ENCODE measurements at regions not wholly inside any gene's neighbourhood (a gene's known extent, or its start where the extent isn't known, plus 50 kb on each side); places are given as distances from the start of the nearest gene placed in this dataset.

- TF ChIP-seq, protein P1, sequence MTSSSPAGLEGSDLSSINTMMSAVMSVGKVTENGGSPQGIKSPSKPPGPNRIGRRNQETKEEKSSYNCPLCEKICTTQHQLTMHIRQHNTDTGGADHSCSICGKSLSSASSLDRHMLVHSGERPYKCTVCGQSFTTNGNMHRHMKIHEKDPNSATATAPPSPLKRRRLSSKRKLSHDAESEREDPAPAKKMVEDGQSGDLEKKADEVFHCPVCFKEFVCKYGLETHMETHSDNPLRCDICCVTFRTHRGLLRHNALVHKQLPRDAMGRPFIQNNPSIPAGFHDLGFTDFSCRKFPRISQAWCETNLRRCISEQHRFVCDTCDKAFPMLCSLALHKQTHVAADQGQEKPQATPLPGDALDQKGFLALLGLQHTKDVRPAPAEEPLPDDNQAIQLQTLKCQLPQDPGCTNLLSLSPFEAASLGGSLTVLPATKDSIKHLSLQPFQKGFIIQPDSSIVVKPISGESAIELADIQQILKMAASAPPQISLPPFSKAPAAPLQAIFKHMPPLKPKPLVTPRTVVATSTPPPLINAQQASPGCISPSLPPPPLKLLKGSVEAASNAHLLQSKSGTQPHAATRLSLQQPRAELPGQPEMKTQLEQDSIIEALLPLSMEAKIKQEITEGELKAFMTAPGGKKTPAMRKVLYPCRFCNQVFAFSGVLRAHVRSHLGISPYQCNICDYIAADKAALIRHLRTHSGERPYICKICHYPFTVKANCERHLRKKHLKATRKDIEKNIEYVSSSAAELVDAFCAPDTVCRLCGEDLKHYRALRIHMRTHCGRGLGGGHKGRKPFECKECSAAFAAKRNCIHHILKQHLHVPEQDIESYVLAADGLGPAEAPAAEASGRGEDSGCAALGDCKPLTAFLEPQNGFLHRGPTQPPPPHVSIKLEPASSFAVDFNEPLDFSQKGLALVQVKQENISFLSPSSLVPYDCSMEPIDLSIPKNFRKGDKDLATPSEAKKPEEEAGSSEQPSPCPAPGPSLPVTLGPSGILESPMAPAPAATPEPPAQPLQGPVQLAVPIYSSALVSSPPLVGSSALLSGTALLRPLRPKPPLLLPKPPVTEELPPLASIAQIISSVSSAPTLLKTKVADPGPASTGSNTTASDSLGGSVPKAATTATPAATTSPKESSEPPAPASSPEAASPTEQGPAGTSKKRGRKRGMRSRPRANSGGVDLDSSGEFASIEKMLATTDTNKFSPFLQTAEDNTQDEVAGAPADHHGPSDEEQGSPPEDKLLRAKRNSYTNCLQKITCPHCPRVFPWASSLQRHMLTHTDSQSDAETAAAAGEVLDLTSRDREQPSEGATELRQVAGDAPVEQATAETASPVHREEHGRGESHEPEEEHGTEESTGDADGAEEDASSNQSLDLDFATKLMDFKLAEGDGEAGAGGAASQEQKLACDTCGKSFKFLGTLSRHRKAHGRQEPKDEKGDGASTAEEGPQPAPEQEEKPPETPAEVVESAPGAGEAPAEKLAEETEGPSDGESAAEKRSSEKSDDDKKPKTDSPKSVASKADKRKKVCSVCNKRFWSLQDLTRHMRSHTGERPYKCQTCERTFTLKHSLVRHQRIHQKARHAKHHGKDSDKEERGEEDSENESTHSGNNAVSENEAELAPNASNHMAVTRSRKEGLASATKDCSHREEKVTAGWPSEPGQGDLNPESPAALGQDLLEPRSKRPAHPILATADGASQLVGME (CRISPR knock-in tag; IDR thresholded peaks at IDR 0.05): no peak
- TF ChIP-seq, protein P2, sequence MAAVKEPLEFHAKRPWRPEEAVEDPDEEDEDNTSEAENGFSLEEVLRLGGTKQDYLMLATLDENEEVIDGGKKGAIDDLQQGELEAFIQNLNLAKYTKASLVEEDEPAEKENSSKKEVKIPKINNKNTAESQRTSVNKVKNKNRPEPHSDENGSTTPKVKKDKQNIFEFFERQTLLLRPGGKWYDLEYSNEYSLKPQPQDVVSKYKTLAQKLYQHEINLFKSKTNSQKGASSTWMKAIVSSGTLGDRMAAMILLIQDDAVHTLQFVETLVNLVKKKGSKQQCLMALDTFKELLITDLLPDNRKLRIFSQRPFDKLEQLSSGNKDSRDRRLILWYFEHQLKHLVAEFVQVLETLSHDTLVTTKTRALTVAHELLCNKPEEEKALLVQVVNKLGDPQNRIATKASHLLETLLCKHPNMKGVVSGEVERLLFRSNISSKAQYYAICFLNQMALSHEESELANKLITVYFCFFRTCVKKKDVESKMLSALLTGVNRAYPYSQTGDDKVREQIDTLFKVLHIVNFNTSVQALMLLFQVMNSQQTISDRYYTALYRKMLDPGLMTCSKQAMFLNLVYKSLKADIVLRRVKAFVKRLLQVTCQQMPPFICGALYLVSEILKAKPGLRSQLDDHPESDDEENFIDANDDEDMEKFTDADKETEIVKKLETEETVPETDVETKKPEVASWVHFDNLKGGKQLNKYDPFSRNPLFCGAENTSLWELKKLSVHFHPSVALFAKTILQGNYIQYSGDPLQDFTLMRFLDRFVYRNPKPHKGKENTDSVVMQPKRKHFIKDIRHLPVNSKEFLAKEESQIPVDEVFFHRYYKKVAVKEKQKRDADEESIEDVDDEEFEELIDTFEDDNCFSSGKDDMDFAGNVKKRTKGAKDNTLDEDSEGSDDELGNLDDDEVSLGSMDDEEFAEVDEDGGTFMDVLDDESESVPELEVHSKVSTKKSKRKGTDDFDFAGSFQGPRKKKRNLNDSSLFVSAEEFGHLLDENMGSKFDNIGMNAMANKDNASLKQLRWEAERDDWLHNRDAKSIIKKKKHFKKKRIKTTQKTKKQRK (IDR thresholded peaks at IDR 0.05; ENCODE audit: borderline replicate concordance, low read depth, low read length): no peak
- TF ChIP-seq MAFF (IDR thresholded peaks at IDR 0.05; ENCODE audit: low read length): peak; percentile 89
- TF ChIP-seq ZNF408 (CRISPR knock-in tag; IDR thresholded peaks at IDR 0.05; ENCODE audit: low read depth): no peak
- TF ChIP-seq CTCFL (IDR thresholded peaks at IDR 0.05; ENCODE audit: borderline replicate concordance, insufficient read depth, low read depth, low read length, poor library complexity, severe bottlenecking): no peak
- TF ChIP-seq HCFC1 (IDR thresholded peaks at IDR 0.05; ENCODE audit: low read depth, low read length): no peak
- TF ChIP-seq HDAC2 (IDR thresholded peaks at IDR 0.05): no peak
- TF ChIP-seq, protein P3, sequence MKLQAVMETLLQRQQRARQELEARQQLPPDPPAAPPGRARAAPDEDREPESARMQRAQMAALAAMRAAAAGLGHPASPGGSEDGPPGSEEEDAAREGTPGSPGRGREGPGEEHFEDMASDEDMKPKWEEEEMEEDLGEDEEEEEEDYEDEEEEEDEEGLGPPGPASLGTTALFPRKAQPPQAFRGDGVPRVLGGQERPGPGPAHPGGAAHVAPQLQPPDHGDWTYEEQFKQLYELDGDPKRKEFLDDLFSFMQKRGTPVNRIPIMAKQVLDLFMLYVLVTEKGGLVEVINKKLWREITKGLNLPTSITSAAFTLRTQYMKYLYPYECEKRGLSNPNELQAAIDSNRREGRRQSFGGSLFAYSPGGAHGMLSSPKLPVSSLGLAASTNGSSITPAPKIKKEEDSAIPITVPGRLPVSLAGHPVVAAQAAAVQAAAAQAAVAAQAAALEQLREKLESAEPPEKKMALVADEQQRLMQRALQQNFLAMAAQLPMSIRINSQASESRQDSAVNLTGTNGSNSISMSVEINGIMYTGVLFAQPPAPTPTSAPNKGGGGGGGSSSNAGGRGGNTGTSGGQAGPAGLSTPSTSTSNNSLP (IDR thresholded peaks at IDR 0.05; ENCODE audit: borderline replicate concordance, low read depth, low read length): no peak
- peak; percentile 95 for TF ChIP-seq MAFG (tag; conservative IDR thresholded peaks at IDR 0.05)
- no peak for TF ChIP-seq PCBP1 (IDR thresholded peaks at IDR 0.05; ENCODE audit: low read depth, low read length, poor library complexity, severe bottlenecking)
- TF ChIP-seq HDGF (IDR thresholded peaks at IDR 0.05): no peak
Observed at GRCh38 chr12:67594888-67595287, 53.7 kb upstream of the DYRK2 start (continued).

Measured in K562 (cell line).